Esophagus (tissue), 2 donors: ENCODE measurements at regions not wholly inside any gene's neighbourhood (a gene's known extent, or its start where the extent isn't known, plus 50 kb on each side); places are given as distances from the start of the nearest gene placed in this dataset.

ENCODE experiments used
- H3K27ac ChIP-seq, 2 donors: one replicate each; pipeline ENCODE4 v1.5.1; 2013; ENCODE audit warnings: low read depth in 2 of 2, mild to moderate bottlenecking in 2 of 2, inconsistent platforms in 1 of 2, low read length in 1 of 2, moderate library complexity in 1 of 2
- H3K27me3 ChIP-seq, 2 donors: one replicate each; pipeline ENCODE4 v1.6.1; 2013; ENCODE audit warnings: low read length in 2 of 2, control low read depth in 1 of 2, mild to moderate bottlenecking in 1 of 2; ENCODE audit not compliant: insufficient read depth in 2 of 2, control insufficient read depth in 1 of 2
- H3K36me3 ChIP-seq, 2 donors: one replicate each; pipeline ENCODE4 v1.6.1; 2013; ENCODE audit warnings: low read length in 1 of 2; ENCODE audit not compliant: control insufficient read depth in 2 of 2, insufficient read depth in 2 of 2
- H3K4me1 ChIP-seq, 2 donors: one replicate each; pipeline ENCODE4 v1.6.1; 2013; ENCODE audit warnings: low read length in 1 of 2; ENCODE audit not compliant: control insufficient read depth in 2 of 2, insufficient read depth in 2 of 2
- H3K4me3 ChIP-seq, 2 donors: one replicate each; pipeline ENCODE4 v1.5.1; 2013; ENCODE audit warnings: low read length in 2 of 2, mild to moderate bottlenecking in 2 of 2, low read depth in 1 of 2, moderate library complexity in 1 of 2
- H3K9me3 ChIP-seq, 2 donors: one replicate each; pipeline ENCODE4 v1.6.1; 2013; ENCODE audit warnings: mild to moderate bottlenecking in 2 of 2, low read depth in 1 of 2, low read length in 1 of 2, moderate library complexity in 1 of 2; ENCODE audit not compliant: control insufficient read depth in 2 of 2, insufficient read depth in 1 of 2
- WGBS, 2 donors: extraction: QIAGEN DNeasy Blood & Tissue Kit; methylation state at CpG; one replicate each; pipeline ENCODE4 v1.1.7; 2013; 5-methylcytosine and 5-hydroxymethylcytosine counted together
- donor health status: healthy with polysubstance abuse.
- donor health status: Bipolar disorder and iron deficiency.

DNA sequence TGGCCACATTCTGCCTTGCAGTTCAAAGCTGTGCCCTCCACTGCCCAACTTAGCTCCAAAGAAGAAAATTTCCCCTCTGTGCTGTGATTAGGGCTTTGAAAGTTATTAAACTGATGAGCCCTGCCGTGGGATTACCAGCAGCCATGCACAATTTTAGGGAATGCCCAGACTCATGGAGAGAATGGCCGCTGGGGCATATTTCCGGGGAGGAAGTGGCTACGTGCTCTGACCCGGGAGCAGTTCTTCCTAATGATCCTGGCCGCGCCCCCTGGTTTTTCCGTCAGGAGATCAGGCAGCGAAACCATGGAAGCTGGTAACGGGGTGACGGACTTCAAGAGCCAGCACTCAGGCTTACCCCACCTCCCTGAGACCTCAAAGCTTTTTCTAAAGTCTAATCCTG lies 365.5 kb upstream of the PFKP start:
- H3K4me3 ChIP-seq: no peak overlapping the region
- no peaks in the 10 kb centered on the region for H3K36me3 ChIP-seq
- no peaks in the 10 kb centered on the region for H3K27me3 ChIP-seq
- peaks cover 3 to 4% of the 10 kb centered on the region in 2 donors for H3K9me3 ChIP-seq
- no peak overlapping the region for H3K27ac ChIP-seq
- no peaks in the 10 kb centered on the region for H3K4me1 ChIP-seq
- 89 to 91% methylated on average over 11 of the region's 11 CpGs for WGBS, 2 donors

DNA sequence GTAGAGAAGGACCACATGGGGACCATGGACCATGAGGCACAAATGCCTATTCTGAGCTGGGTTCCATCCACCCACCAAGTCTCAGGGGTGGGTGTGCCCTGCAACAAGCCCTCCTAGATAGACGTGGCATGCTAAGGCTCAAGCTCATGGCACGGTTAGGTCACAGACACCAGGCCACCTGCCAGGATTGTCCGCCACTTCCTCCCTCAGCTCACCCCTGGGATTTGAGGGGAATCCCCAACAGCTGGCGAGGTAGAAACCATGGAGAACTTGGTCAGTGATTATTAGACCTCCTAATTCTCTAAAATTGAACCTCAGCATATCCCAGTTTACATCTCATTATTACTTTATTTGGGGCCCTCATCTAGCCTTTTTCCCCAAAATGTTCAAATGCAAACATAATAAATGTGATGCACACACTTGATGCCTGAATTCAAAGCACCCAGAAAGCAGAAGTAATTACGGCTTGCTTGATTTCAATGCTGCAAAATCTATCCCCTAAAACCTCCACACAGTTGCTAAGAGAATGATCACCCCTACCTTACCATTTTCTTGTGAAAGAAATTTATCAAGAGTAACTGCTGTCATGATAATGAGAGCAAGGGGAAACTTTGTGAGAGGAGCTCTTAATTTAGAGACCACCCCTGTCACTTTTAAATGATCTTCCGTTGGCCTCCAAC lies 366.6 kb upstream of the PFKP start:
- Histone ChIP-seq H3K36me3 (no peaks in the 10 kb centered on the region), H3K9me3 (peaks cover 3 to 4% of the 10 kb centered on the region in 2 donors), H3K27ac (no peak overlapping the region), H3K4me1 (no peaks in the 10 kb centered on the region), H3K27me3 (no peaks in the 10 kb centered on the region), H3K4me3 (no peak overlapping the region)
- 77 to 82% methylated on average over 6 of the region's 6 CpGs for WGBS, 2 donors

DNA sequence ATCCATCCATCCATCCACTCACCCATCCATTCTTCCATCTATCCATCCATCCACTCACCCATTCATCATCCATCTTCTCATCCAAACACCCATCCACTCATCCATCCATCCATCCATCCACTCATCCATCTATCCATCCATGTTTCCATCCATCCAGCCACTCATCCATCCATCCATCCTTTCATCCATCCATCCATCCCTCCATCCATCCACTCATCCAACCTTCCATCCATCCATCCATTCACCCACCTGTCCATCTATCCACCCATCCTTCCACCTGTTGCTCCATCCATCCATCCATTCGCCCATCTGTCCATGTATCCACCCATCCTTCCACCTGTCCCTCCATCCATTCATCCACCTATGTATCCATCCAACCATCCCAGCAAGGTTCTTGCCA lies 378.4 kb upstream of the PFKP start:
- H3K36me3 ChIP-seq: no peaks in the 10 kb centered on the region
- H3K4me3 ChIP-seq: no peak overlapping the region
- 26 to 47% methylated on average over 1 of the region's 1 CpG for WGBS, 2 donors
- H3K27me3 ChIP-seq: no peaks in the 10 kb centered on the region
- H3K27ac ChIP-seq: no peak overlapping the region
- peaks cover 0 to 4% of the 10 kb centered on the region in 2 donors for H3K9me3 ChIP-seq
- no peaks in the 10 kb centered on the region for H3K4me1 ChIP-seq

DNA sequence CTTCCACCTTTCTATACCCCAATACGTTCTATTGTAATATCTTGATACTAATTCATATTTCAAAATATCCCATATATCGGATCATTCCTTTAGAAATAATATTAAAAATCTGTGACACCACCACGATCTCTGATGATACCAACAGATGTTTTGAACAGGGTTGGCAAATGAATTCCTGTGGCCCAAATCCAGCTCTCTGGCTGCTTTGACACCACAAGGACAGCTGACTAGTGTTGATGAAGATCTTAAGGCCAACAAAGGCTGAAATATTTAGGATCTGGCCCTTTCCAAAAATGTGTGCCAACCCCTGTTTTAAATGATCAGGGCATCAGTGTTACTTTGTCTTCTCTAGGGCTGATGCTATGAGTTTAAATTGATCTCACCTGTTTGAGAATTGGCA lies 380.7 kb upstream of the PFKP start:
- H3K4me3 ChIP-seq: no peak overlapping the region
- WGBS, 2 donors: 75 to 78% methylated on average over 3 of the region's 3 CpGs

DNA sequence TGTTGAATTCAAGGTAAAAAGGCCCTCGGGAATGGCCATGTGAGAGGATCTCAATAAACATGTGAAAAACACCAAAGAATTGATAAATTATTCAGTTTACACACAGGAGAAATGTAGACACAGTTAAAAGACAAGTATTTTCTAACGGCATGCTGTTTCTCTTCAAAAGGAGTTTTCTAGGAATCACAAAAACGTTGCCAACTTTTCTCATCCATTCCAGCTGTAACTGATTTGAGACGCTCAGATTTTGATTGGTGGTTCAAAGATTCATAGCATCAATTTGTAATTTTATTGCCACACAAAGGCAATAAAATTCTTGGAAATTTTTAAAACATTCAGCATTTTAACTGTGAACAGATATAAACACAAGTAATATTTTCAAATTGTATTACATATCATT lies 384.9 kb upstream of the PFKP start:
- H3K4me3 ChIP-seq: no peak overlapping the region
- H3K27ac ChIP-seq: no peak overlapping the region
- 57 to 59% methylated on average over 4 of the region's 4 CpGs for WGBS, 2 donors
- H3K27me3 ChIP-seq: no peaks in the 10 kb centered on the region
- H3K9me3 ChIP-seq: peaks cover 0 to 9% of the 10 kb centered on the region in 2 donors
- H3K36me3 ChIP-seq: no peaks in the 10 kb centered on the region
- H3K4me1 ChIP-seq: no peaks in the 10 kb centered on the region

More for the DNA sequence above, 380.7 kb upstream of the PFKP start:
- Histone ChIP-seq H3K36me3 (no peaks in the 10 kb centered on the region), H3K27ac (no peak overlapping the region), H3K4me1 (no peaks in the 10 kb centered on the region), H3K9me3 (peaks cover 0 to 4% of the 10 kb centered on the region in 2 donors), H3K27me3 (no peaks in the 10 kb centered on the region)

DNA sequence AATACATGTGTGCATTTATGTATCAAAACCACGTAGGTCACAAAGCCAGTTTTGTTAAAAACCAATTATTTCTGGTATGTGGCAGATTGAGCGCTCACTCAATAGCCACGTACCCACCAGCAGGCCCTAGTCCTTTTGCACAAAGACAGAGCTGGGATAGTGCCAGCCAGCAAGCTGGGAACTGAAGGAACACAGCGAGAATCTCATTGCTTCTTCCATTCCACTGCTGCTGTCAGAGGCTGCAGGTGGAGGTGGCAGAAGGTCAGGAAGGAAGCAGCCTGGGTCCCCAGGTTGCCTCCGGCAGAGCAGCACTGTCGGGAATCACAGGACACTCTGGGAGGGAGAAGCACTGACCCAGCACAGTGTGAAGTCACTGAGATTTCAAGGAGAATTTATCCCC lies 385.5 kb upstream of the PFKP start:
- 60 to 61% methylated on average over 6 of the region's 6 CpGs for WGBS, 2 donors
- H3K36me3 ChIP-seq: no peaks in the 10 kb centered on the region
- no peak overlapping the region for H3K27ac ChIP-seq

DNA sequence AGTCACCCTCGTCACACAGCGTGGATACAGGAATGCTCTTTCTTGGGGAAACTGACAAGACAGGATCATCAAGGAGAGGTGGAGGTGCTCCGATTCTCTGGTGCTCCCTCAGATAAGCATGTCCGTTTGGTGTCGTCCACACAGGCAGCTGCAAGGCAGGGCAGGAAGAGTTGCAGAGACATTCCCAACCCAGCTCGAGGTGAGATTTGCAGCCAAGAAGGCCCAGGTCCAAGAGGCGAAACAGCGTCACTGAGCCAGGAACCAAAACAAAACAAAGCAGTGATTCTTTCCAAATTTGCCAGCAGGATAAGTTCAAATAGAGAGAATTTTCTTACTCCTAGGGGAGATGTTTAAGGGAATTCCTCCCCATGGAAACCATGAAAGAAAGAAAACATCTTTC lies 386.5 kb upstream of the PFKP start:
- Histone ChIP-seq H3K27ac (no peak overlapping the region), H3K36me3 (no peaks in the 10 kb centered on the region), H3K27me3 (no peaks in the 10 kb centered on the region), H3K4me1 (no peaks in the 10 kb centered on the region), H3K9me3 (peaks cover 0 to 9% of the 10 kb centered on the region in 2 donors), H3K4me3 (no peak overlapping the region)
- WGBS, 2 donors: 43 to 65% methylated on average over 8 of the region's 8 CpGs

More for the DNA sequence above, 385.5 kb upstream of the PFKP start:
- Histone ChIP-seq H3K4me1 (no peaks in the 10 kb centered on the region), H3K4me3 (no peak overlapping the region), H3K27me3 (no peaks in the 10 kb centered on the region), H3K9me3 (peaks cover 0 to 9% of the 10 kb centered on the region in 2 donors)

DNA sequence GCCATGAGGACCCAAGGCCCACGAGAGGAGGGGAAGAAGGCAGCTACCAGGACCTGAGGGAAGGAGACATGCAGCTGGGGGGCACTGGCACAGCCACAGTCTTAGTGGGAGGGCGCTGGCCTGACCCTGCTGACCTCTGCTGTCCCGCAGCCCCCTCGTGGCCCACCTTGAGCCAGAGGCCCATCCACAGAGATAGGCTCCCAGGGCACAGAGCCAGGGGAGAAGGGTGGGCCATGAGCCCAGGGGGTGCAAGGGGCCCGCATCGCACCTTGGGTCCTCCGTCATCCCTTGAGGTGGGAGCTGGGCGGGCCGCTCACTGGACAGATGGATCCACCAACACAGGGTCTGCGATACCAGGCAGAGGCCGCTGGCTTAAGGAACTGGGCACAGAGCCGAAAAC lies 387.7 kb upstream of the PFKP start:
- H3K4me1 ChIP-seq: no peaks in the 10 kb centered on the region
- no peak overlapping the region for H3K27ac ChIP-seq
- H3K27me3 ChIP-seq: no peaks in the 10 kb centered on the region
- 84 to 87% methylated on average over 12 of the region's 12 CpGs for WGBS, 2 donors
- H3K4me3 ChIP-seq: no peak overlapping the region
- H3K36me3 ChIP-seq: no peaks in the 10 kb centered on the region
- H3K9me3 ChIP-seq: peaks cover 0 to 5% of the 10 kb centered on the region in 2 donors

DNA sequence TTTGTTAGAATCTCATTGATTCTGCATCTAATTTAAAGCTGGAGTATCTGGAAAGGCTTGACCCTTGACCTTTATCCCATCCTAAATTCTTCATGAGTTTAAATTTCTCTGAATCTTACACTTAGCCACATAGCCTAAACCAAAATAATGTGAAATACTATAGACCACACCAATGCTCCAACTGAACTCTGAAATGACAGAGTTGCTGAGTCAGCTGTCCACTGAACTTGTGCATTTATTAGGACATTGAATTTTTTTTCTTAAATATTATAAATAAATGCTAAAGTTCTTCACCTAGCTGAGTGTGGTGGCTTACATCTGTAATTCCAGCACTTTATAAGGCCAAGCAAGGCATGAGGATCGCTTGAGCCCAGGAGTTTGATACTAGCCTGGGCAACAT lies 390.9 kb upstream of the PFKP start:
- Histone ChIP-seq H3K4me1 (no peaks in the 10 kb centered on the region), H3K36me3 (no peaks in the 10 kb centered on the region), H3K27ac (no peak overlapping the region), H3K4me3 (no peak overlapping the region), H3K9me3 (peaks cover 0 to 8% of the 10 kb centered on the region in 2 donors), H3K27me3 (no peaks in the 10 kb centered on the region)
- 88 to 90% methylated on average over 1 of the region's 1 CpG for WGBS, 2 donors

DNA sequence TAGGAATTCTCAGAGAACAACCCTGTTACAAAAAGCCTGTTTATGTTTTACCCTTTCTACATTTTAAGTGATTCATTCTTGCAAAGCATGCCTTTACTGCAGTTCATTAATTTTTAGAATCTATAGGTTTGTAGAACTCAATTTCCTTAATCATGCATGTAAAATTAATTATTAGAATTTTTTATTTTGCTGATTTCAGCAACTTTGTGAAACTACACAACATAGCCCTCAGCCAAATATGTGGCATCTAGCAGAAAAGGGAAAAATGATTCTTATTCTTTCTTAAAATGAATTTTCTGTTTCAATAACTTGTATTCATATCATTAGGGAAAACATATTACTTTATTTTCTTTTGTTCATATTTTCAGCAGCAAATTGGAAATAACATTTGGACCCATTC lies 392.9 kb upstream of the PFKP start:
- no peak overlapping the region for H3K27ac ChIP-seq
- no peaks in the 10 kb centered on the region for H3K36me3 ChIP-seq
- no peaks in the 10 kb centered on the region for H3K4me1 ChIP-seq
- H3K9me3 ChIP-seq: peaks cover 0 to 3% of the 10 kb centered on the region in 2 donors
- H3K4me3 ChIP-seq: no peak overlapping the region
- no peaks in the 10 kb centered on the region for H3K27me3 ChIP-seq
